ENCODE measurements at regions not wholly inside any gene's neighbourhood (a gene's known extent, or its start where the extent isn't known, plus 50 kb on each side); places are given as distances from the start of the nearest gene placed in this dataset.

GRCh38 chr15:91516866-91517265 is 336.6 kb upstream of the SLCO3A1 start:
- no peak overlapping the region for H3K4me2 ChIP-seq (ENCODE audit: low read depth, low read length, poor library complexity, severe bottlenecking)
- TF ChIP-seq CTCF (IDR thresholded peaks at IDR 0.05; ENCODE audit: insufficient read depth, low read length, poor library complexity, severe bottlenecking) (no peak), EZH2phosphoT487 (conservative IDR thresholded peaks at IDR 0.05; ENCODE audit: low read length) (no peak)
- H3K27ac ChIP-seq (ENCODE audit: low read depth, low read length), result no peak overlapping the region
- H3F3A ChIP-seq (ENCODE audit: insufficient read depth), result no peaks in the 10 kb centered on the region
- H3K79me2 ChIP-seq (ENCODE audit: insufficient read depth, low read length), result no peaks in the 10 kb centered on the region
- no peak overlapping the region for H3K9ac ChIP-seq (ENCODE audit: low read length)
- H2AFZ ChIP-seq (ENCODE audit: low read depth, low read length, severe bottlenecking), result no peak overlapping the region
- no peaks in the 10 kb centered on the region for H3K36me3 ChIP-seq (ENCODE audit: low read length)
- no peaks in the 10 kb centered on the region for H3K9me2 ChIP-seq (replicated peaks; ENCODE audit: insufficient read depth, low read length)
- no peak overlapping the region for H3K4me3 ChIP-seq (ENCODE audit: insufficient read depth, low read length, poor library complexity, severe bottlenecking)
- H4K20me1 ChIP-seq (ENCODE audit: low read depth, low read length), result no peaks in the 10 kb centered on the region
- H3K27me3 ChIP-seq (ENCODE audit: low read length), result no peaks in the 10 kb centered on the region
- H3K9me3 ChIP-seq (ENCODE audit: insufficient read depth, low read length), result no peaks in the 10 kb centered on the region

GRCh38 chr15:91517491-91518200 is 335.9 kb upstream of the SLCO3A1 start:
- no peak overlapping the region for H3K4me3 ChIP-seq (ENCODE audit: insufficient read depth, low read length, poor library complexity, severe bottlenecking)
- TF ChIP-seq CTCF (IDR thresholded peaks at IDR 0.05; ENCODE audit: insufficient read depth, low read length, poor library complexity, severe bottlenecking) (no peak), EZH2phosphoT487 (conservative IDR thresholded peaks at IDR 0.05; ENCODE audit: low read length) (no peak)
- no peaks in the 10 kb centered on the region for H3K9me2 ChIP-seq (replicated peaks; ENCODE audit: insufficient read depth, low read length)
- no peak overlapping the region for H3K9ac ChIP-seq (ENCODE audit: low read length)
- no peaks in the 10 kb centered on the region for H3K36me3 ChIP-seq (ENCODE audit: low read length)
- no peaks in the 10 kb centered on the region for H3K9me3 ChIP-seq (ENCODE audit: insufficient read depth, low read length)
- H3K79me2 ChIP-seq (ENCODE audit: insufficient read depth, low read length), result no peaks in the 10 kb centered on the region
- H4K20me1 ChIP-seq (ENCODE audit: low read depth, low read length), result no peaks in the 10 kb centered on the region
- H3K27me3 ChIP-seq (ENCODE audit: low read length), result no peaks in the 10 kb centered on the region
- no peak overlapping the region for H3K27ac ChIP-seq (ENCODE audit: low read depth, low read length)
- no peak overlapping the region for H3K4me2 ChIP-seq (ENCODE audit: low read depth, low read length, poor library complexity, severe bottlenecking)
- H2AFZ ChIP-seq (ENCODE audit: low read depth, low read length, severe bottlenecking), result no peak overlapping the region
- no peaks in the 10 kb centered on the region for H3F3A ChIP-seq (ENCODE audit: insufficient read depth)

GRCh38 chr15:91520850-91521249 is 332.7 kb upstream of the SLCO3A1 start:
- no peaks in the 10 kb centered on the region for H3K27me3 ChIP-seq (ENCODE audit: low read length)
- H2AFZ ChIP-seq (ENCODE audit: low read depth, low read length, severe bottlenecking), result no peak overlapping the region
- no peaks in the 10 kb centered on the region for H3K9me2 ChIP-seq (replicated peaks; ENCODE audit: insufficient read depth, low read length)
- H3K79me2 ChIP-seq (ENCODE audit: insufficient read depth, low read length), result no peaks in the 10 kb centered on the region
- H3K36me3 ChIP-seq (ENCODE audit: low read length), result no peaks in the 10 kb centered on the region
- H3F3A ChIP-seq (ENCODE audit: insufficient read depth), result no peaks in the 10 kb centered on the region
- H3K4me2 ChIP-seq (ENCODE audit: low read depth, low read length, poor library complexity, severe bottlenecking), result no peak overlapping the region
- no peak overlapping the region for H3K4me3 ChIP-seq (ENCODE audit: insufficient read depth, low read length, poor library complexity, severe bottlenecking)
- H4K20me1 ChIP-seq (ENCODE audit: low read depth, low read length), result no peaks in the 10 kb centered on the region
- H3K9me3 ChIP-seq (ENCODE audit: insufficient read depth, low read length), result no peaks in the 10 kb centered on the region
- H3K9ac ChIP-seq (ENCODE audit: low read length), result no peak overlapping the region
- H3K27ac ChIP-seq (ENCODE audit: low read depth, low read length), result no peak overlapping the region
- no peak for TF ChIP-seq CTCF (IDR thresholded peaks at IDR 0.05; ENCODE audit: insufficient read depth, low read length, poor library complexity, severe bottlenecking)
- TF ChIP-seq EZH2phosphoT487 (conservative IDR thresholded peaks at IDR 0.05; ENCODE audit: low read length), result no peak

Measured in SU-DHL-6 (cell line).